DOHH2 (cell line): ENCODE measurements at regions not wholly inside any gene's neighbourhood (a gene's known extent, or its start where the extent isn't known, plus 50 kb on each side); places are given as distances from the start of the nearest gene placed in this dataset.

Experiments used
- H3F3A ChIP-seq: fragments of 200-600 bp; sonication (generic), shearing (Covaris generic); 2 replicates; pipeline ENCODE4 v1.6.0; 2016; ENCODE audit warnings: antibody characterized with exemption, mild to moderate bottlenecking; ENCODE audit not compliant: control insufficient read depth, insufficient read depth
- H3K27ac ChIP-seq: fragments of 200-600 bp; sonication (generic); 2 replicates; pipeline ENCODE4 v1.5.1; 2014; ENCODE audit warnings: low read depth, mild to moderate bottlenecking, low read length, moderate library complexity
- H3K27me3 ChIP-seq: fragments of 200-600 bp; sonication (generic); 2 replicates; pipeline ENCODE4 v1.6.1; 2014; ENCODE audit warnings: mild to moderate bottlenecking, low read length, mixed read lengths; ENCODE audit not compliant: control insufficient read depth
- H3K36me3 ChIP-seq: fragments of 200-600 bp; sonication (generic); 2 replicates; pipeline ENCODE4 v1.6.1; 2014; ENCODE audit warnings: mild to moderate bottlenecking, low read length, moderate library complexity, mixed read lengths; ENCODE audit not compliant: control insufficient read depth
- H3K4me1 ChIP-seq: fragments of 200-600 bp; sonication (generic); 2 replicates; pipeline ENCODE4 v1.6.1; 2014; ENCODE audit warnings: mild to moderate bottlenecking, low read length, mixed read lengths; ENCODE audit not compliant: control insufficient read depth
- H3K4me2 ChIP-seq: fragments of 200-600 bp; sonication (generic); 2 replicates; pipeline ENCODE4 v1.6.0; 2014; ENCODE audit warnings: mild to moderate bottlenecking, low read length, moderate library complexity
- H3K4me3 ChIP-seq: fragments of 200-600 bp; sonication (generic); 2 replicates; pipeline ENCODE4 v1.5.1; 2014; ENCODE audit warnings: mild to moderate bottlenecking, low read length, mixed read lengths
- H3K79me2 ChIP-seq: fragments of 200-600 bp; sonication (generic); 2 replicates; pipeline ENCODE4 v1.6.1; 2014; ENCODE audit warnings: mild to moderate bottlenecking, low read length, mixed read lengths; ENCODE audit not compliant: control insufficient read depth
- H3K9me2 ChIP-seq: fragments of 200-600 bp; sonication (generic); replicated peaks from 2 replicates; pipeline ENCODE4 v1.6.1; 2014; ENCODE audit warnings: mild to moderate bottlenecking, low read length, mixed read lengths; ENCODE audit not compliant: control insufficient read depth
- H3K9me3 ChIP-seq: fragments of 200-600 bp; sonication (generic); 2 replicates; pipeline ENCODE4 v1.6.1; 2014; ENCODE audit warnings: antibody characterized with exemption, low read length, mixed read lengths; ENCODE audit not compliant: control insufficient read depth, insufficient read depth
- H4K20me1 ChIP-seq: fragments of 200-600 bp; sonication (generic); 2 replicates; pipeline ENCODE4 v1.6.0; 2014; ENCODE audit warnings: low read depth, mild to moderate bottlenecking, antibody characterized with exemption, low read length, moderate library complexity; ENCODE audit not compliant: control insufficient read depth, insufficient read depth
- CTCF ChIP-seq: fragments of 200-600 bp; sonication (generic); IDR thresholded peaks from one replicate; pipeline ENCODE4 v1.5.1; 2014; ENCODE audit warnings: antibody characterized with exemption, mild to moderate bottlenecking, low read depth, low read length; ENCODE audit not compliant: poor library complexity, severe bottlenecking
- EZH2phosphoT487 ChIP-seq: fragments of 200-600 bp; sonication (generic); IDR thresholded peaks from 2 replicates; pipeline ENCODE4 v1.6.1; 2017; ENCODE audit warnings: borderline replicate concordance, mild to moderate bottlenecking, antibody characterized with exemption, low read length, moderate library complexity, mixed read lengths

DNA sequence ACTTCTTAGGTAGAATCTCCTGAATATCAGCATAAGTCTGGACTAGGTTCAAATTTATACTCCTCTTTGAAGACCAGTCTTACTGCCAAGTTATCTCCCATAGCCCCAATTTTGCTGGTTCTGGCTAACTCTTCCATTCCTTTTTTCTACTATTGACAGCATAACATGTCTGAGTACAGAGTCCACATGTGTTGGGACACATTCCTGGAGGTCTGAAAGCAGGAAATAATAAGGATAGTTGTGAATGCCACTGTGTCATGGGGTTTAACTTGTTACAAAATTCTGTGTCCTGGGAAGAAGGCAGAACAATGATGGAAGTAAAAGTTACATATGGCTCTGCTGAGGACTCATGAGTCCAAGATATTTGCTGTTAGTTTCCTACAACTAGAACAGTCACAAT, 57.4 kb upstream of the ZBTB20 start:
- no peak overlapping the region for H3K4me2 ChIP-seq
- TF ChIP-seq CTCF: no peak
- no peak for TF ChIP-seq EZH2phosphoT487

DNA sequence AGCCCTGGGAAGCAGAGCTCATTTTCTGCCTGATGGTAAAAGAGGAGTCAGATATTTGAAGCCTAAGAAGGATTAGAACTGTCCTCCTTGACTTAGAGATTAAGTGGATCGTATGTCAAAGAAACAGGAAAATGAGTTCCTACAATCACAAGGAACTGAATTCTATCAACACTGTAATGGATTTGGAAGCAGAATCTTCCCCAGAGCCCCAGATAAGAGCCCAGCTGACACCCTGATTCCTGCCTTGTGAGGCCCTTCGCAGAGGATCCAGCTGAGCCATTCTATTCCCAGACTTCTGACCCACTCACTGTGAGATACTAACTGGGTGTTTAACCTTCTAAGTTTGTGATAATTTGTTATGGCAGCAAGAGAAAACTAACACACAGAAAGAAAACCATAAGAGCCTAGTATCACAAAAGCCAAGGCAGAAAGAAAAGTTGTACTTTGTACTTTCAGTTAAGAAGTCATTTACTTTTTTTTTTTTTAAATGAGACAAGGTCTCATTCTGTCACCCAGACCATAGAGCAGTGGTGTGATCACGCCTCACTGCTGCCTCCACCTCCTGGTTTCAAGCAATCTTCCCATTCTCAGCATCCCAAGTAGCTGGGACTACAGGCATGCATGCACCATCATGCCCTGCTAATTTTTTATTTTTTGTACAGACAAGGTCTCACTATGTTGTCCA, 61.1 kb upstream of the ZBTB20 start:
- Histone ChIP-seq H3K36me3 (no peaks in the 10 kb centered on the region), H3K4me3 (no peak overlapping the region), H3F3A (no peaks in the 10 kb centered on the region), H3K4me2 (no peak overlapping the region), H3K27me3 (no peaks in the 10 kb centered on the region; the same call in 1 of the 2 replicates), H3K79me2 (no peaks in the 10 kb centered on the region), H4K20me1 (no peaks in the 10 kb centered on the region), H3K9me2 (no peaks in the 10 kb centered on the region), H3K9me3 (no peaks in the 10 kb centered on the region), H3K4me1 (no peaks in the 10 kb centered on the region), H3K27ac (no peak overlapping the region)
- no peak for TF ChIP-seq CTCF
- TF ChIP-seq EZH2phosphoT487: no peak

More for the DNA sequence above, 57.4 kb upstream of the ZBTB20 start:
- Histone ChIP-seq H3K27ac (no peak overlapping the region), H3F3A (no peaks in the 10 kb centered on the region), H3K4me3 (no peak overlapping the region), H3K9me3 (no peaks in the 10 kb centered on the region), H3K4me1 (no peaks in the 10 kb centered on the region), H4K20me1 (no peaks in the 10 kb centered on the region), H3K36me3 (no peaks in the 10 kb centered on the region), H3K9me2 (no peaks in the 10 kb centered on the region), H3K79me2 (no peaks in the 10 kb centered on the region), H3K27me3 (no peaks in the 10 kb centered on the region)

- H3K27ac ChIP-seq: no peak overlapping the region
These were observed 64.9 kb upstream of the ZBTB20 start for GRCh38 chr3:115211810-115212492.

More at GRCh38 chr3:115211810-115212492, 64.9 kb upstream of the ZBTB20 start:
- Histone ChIP-seq H3K4me2 (no peak overlapping the region), H3K27me3 (no peaks in the 10 kb centered on the region; the same call in 1 of the 2 replicates), H3K79me2 (no peaks in the 10 kb centered on the region), H3F3A (no peaks in the 10 kb centered on the region), H4K20me1 (no peaks in the 10 kb centered on the region), H3K9me2 (no peaks in the 10 kb centered on the region), H3K9me3 (no peaks in the 10 kb centered on the region), H3K36me3 (no peaks in the 10 kb centered on the region), H3K4me1 (no peaks in the 10 kb centered on the region), H3K4me3 (no peak overlapping the region)
- TF ChIP-seq CTCF: no peak
- no peak for TF ChIP-seq EZH2phosphoT487
